GM12878 (cell line): ENCODE measurements at regions not wholly inside any gene's neighbourhood (a gene's known extent, or its start where the extent isn't known, plus 50 kb on each side); places are given as distances from the start of the nearest gene placed in this dataset.
A peak's percentile ranks its signal among the peaks of the same experiment; 100 is the strongest.

Experiments used
- ATAC-seq: fragments of 200-7000 bp; cut with Tn5 transposase; 3 replicates; pipeline ENCODE4 v1.9.1; 2020; ENCODE audit warnings: mild to moderate bottlenecking, moderate library complexity
- BruUV-seq: library from RNA; stranded (reverse); fragments of 400-500 nt; replicated peaks from 2 replicates; lab custom pipeline; 2021; lab: Mats Ljungman, UMichigan
- CTCF ChIA-PET: fragments of 300-600 bp; sonication (Branson Sonifier 250); formaldehyde crosslinking; extraction: SDS; loops from one replicate; lab custom pipeline; 2021; ENCODE audit warnings: inconsistent platforms; lab: Yijun Ruan, JAX
- POLR2A ChIA-PET: fragments of 350-600 bp; formaldehyde crosslinking; extraction: SDS; loops from one replicate; lab custom pipeline; 2021; ENCODE audit warnings: inconsistent platforms; lab: Charles Lee
- RAD21 ChIA-PET: fragments of 300-600 bp; sonication (Branson Sonifier 250); formaldehyde crosslinking; loops from one replicate; lab custom pipeline; 2023; ENCODE audit warnings: antibody characterized with exemption; ENCODE audit not compliant: unreplicated experiment; lab: Charles Lee
- SMC1A ChIA-PET: fragments of 300-600 bp; sonication (Branson Sonifier 250); formaldehyde crosslinking; loops from one replicate; lab custom pipeline; 2023; ENCODE audit not compliant: unreplicated experiment, uncharacterized antibody; lab: Charles Lee
- DNase-seq: peaks from one replicate; pipeline ENCODE4 v3.0.0-alpha.2; 2011; ENCODE audit warnings: low read depth, low spot score
- FAIRE-seq: peaks from 3 replicates; lab custom pipeline; 2011; peaks lifted over from hg19 to GRCh38; lab: Jason Lieb, UNC
- H2AFZ ChIP-seq: 2 replicates; pipeline ENCODE4 v1.6.0; 2011; ENCODE audit warnings: low read depth, low read length, control low read depth; ENCODE audit not compliant: control insufficient read depth
- H3K27ac ChIP-seq: 2 replicates; pipeline ENCODE4 v1.5.1; 2011; ENCODE audit warnings: control low read depth; ENCODE audit not compliant: control insufficient read depth, insufficient read depth
- H3K27me3 ChIP-seq, 2 experiments: replicated peaks in 1 of 2; 2 replicates each; pipeline versions ENCODE4 v1.6.0 to v1.6.1; 2011; ENCODE audit warnings: low read length in 1 of 2; ENCODE audit not compliant: control insufficient read depth in 2 of 2, insufficient read depth in 2 of 2
- H3K36me3 ChIP-seq, 2 experiments: 2 replicates each; pipeline ENCODE4 v1.5.1; 2011; ENCODE audit warnings: low read length in 1 of 2; ENCODE audit not compliant: control insufficient read depth in 2 of 2, insufficient read depth in 2 of 2
- H3K4me1 ChIP-seq: 2 replicates; pipeline ENCODE4 v1.6.1; 2011; ENCODE audit warnings: mild to moderate bottlenecking, low read length, moderate library complexity, mixed read lengths; ENCODE audit not compliant: control insufficient read depth, insufficient read depth
- H3K4me2 ChIP-seq: 2 replicates; pipeline ENCODE4 v1.6.0; 2011; ENCODE audit warnings: control low read depth; ENCODE audit not compliant: control insufficient read depth, insufficient read depth
- H3K4me3 ChIP-seq: fragments of 200-600 bp; sonication (generic); 2 replicates; pipeline ENCODE4 v1.5.1; 2016
- H3K79me2 ChIP-seq: 2 replicates; pipeline ENCODE4 v1.6.0; 2011; ENCODE audit warnings: low read length; ENCODE audit not compliant: control insufficient read depth, insufficient read depth
- H3K9ac ChIP-seq: 2 replicates; pipeline ENCODE4 v1.8.0; 2011; ENCODE audit warnings: low read length, control low read depth, mixed read lengths; ENCODE audit not compliant: control insufficient read depth, insufficient read depth
- H3K9me3 ChIP-seq: replicated peaks from 3 replicates; pipeline ENCODE4 v1.5.1; 2011; ENCODE audit warnings: mild to moderate bottlenecking, low read length; ENCODE audit not compliant: control insufficient read depth, insufficient read depth
- H4K20me1 ChIP-seq: 2 replicates; pipeline ENCODE4 v1.6.0; 2011; ENCODE audit not compliant: control insufficient read depth, insufficient read depth
- RAD21 ChIP-seq: IDR thresholded peaks from 2 replicates; pipeline ENCODE4 v1.6.1; 2011; ENCODE audit warnings: mild to moderate bottlenecking, low read depth, low read length, moderate library complexity; ENCODE audit not compliant: insufficient read depth
- RFX5 ChIP-seq: IDR thresholded peaks from 2 replicates; pipeline ENCODE4 v1.6.1; 2011; ENCODE audit warnings: low read depth, low read length, improper control_type of control experiment
- SMC3 ChIP-seq: IDR thresholded peaks from 2 replicates; pipeline ENCODE4 v1.6.1; 2011; ENCODE audit warnings: low read length, improper control_type of control experiment, borderline replicate concordance
- SRF ChIP-seq, 2 experiments: IDR thresholded peaks; 2 replicates each; pipeline ENCODE4 v1.6.1; 2011; ENCODE audit warnings: low read depth in 2 of 2, low read length in 2 of 2, mild to moderate bottlenecking in 1 of 2, moderate library complexity in 1 of 2
- TCF3 ChIP-seq: IDR thresholded peaks from 2 replicates; pipeline ENCODE4 v1.6.1; 2012; ENCODE audit warnings: low read depth, mild to moderate bottlenecking, low read length, borderline replicate concordance; ENCODE audit not compliant: insufficient read depth
- WGBS: methylation state at CpG from one replicate; pipeline ENCODE4 v1.1.6; 2016; ENCODE audit warnings: low lambda C conversion rate; ENCODE audit not compliant: insufficient replicate concordance, insufficient coverage; ENCODE audit errors: missing lambda C conversion rate; 5-methylcytosine and 5-hydroxymethylcytosine counted together
- in situ Hi-C: fragments of 300-500 bp; cut with MboI; formaldehyde crosslinking; loops from 9 replicates; pipeline ENCODE4 v1.14.3; 2018; ENCODE audit warnings: mixed read lengths
- intact Hi-C: fragments of 100-400 bp; cut with micrococcal nuclease; formaldehyde crosslinking; loops from one replicate; pipeline ENCODE4 v1.14.2; 2022; ENCODE audit not compliant: unreplicated experiment
- TF ChIP-seq, protein P1 (sequence below), 3 experiments: IDR thresholded peaks in 2 of 3; conservative IDR thresholded peaks in 1 of 3; 2 replicates each; pipeline ENCODE4 v1.5.1; 2011; ENCODE audit warnings: low read depth in 3 of 3, low read length in 3 of 3, mild to moderate bottlenecking in 3 of 3, control low read depth in 2 of 3, moderate library complexity in 2 of 3, inconsistent platforms in 1 of 3, mixed read lengths in 1 of 3; ENCODE audit not compliant: control insufficient read depth in 2 of 3, insufficient read depth in 1 of 3; ENCODE audit errors: extremely low read depth in 1 of 3
- TF ChIP-seq, protein P2 (sequence below): fragments of 450-650 bp; IDR thresholded peaks from 2 replicates; pipeline ENCODE4 v1.6.1; 2016; ENCODE audit warnings: mild to moderate bottlenecking, moderate library complexity, borderline replicate concordance
- TF ChIP-seq, protein P3 (sequence below): fragments of 450-650 bp; IDR thresholded peaks from 2 replicates; pipeline ENCODE4 v1.6.1; 2017; ENCODE audit warnings: low read depth, mild to moderate bottlenecking, moderate library complexity
- TF ChIP-seq, protein P4 (sequence below): fragments of 450-650 bp; conservative IDR thresholded peaks from 2 replicates; pipeline ENCODE4 v1.6.1; 2017; ENCODE audit warnings: mild to moderate bottlenecking, moderate library complexity

DNA sequence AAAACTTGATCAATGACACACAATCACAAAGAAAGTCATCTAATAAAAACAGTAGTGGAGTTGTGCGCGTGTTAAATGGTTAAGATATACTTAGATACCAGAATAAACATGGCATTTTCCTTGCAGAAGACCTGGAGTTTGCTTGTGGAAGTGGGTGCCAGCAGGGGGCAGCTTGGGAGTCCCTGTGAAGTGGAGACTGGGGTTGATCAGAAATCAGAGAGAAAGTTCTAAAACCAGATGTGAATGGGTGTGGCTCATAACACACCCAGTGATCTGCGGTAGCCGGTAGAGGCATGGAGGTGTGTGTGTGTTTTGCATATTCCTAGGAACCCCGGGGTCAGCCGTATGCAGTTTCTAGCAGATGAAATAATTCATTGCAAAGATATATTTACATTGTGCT, 300.1 kb upstream of the TRIB2 start:
- H2AFZ ChIP-seq: no peak overlapping the region
- ATAC-seq (peak; percentile 14; the same call in 2 of the 3 replicates), DNase-seq (no peak), FAIRE-seq (no peak)
- H3K9me3 ChIP-seq: peaks cover under 1% of the 10 kb centered on the region; the same call in 2 of the 3 replicates
- H3K36me3 ChIP-seq: no peaks in the 10 kb centered on the region
- TF ChIP-seq RAD21: peak; percentile 50
- TF ChIP-seq, protein P1, sequence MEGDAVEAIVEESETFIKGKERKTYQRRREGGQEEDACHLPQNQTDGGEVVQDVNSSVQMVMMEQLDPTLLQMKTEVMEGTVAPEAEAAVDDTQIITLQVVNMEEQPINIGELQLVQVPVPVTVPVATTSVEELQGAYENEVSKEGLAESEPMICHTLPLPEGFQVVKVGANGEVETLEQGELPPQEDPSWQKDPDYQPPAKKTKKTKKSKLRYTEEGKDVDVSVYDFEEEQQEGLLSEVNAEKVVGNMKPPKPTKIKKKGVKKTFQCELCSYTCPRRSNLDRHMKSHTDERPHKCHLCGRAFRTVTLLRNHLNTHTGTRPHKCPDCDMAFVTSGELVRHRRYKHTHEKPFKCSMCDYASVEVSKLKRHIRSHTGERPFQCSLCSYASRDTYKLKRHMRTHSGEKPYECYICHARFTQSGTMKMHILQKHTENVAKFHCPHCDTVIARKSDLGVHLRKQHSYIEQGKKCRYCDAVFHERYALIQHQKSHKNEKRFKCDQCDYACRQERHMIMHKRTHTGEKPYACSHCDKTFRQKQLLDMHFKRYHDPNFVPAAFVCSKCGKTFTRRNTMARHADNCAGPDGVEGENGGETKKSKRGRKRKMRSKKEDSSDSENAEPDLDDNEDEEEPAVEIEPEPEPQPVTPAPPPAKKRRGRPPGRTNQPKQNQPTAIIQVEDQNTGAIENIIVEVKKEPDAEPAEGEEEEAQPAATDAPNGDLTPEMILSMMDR (IDR thresholded peaks at IDR 0.05 in 2 of 3, conservative IDR thresholded peaks at IDR 0.05 in 1 of 3; ENCODE audit: control insufficient read depth in 2 of 3, extremely low read depth in 1 of 3, insufficient read depth in 1 of 3, low read depth in 3 of 3, low read length in 3 of 3): peak; percentile 17 to 30 (median 25); a peak in 4 of 6 replicates
- TF ChIP-seq, protein P2, sequence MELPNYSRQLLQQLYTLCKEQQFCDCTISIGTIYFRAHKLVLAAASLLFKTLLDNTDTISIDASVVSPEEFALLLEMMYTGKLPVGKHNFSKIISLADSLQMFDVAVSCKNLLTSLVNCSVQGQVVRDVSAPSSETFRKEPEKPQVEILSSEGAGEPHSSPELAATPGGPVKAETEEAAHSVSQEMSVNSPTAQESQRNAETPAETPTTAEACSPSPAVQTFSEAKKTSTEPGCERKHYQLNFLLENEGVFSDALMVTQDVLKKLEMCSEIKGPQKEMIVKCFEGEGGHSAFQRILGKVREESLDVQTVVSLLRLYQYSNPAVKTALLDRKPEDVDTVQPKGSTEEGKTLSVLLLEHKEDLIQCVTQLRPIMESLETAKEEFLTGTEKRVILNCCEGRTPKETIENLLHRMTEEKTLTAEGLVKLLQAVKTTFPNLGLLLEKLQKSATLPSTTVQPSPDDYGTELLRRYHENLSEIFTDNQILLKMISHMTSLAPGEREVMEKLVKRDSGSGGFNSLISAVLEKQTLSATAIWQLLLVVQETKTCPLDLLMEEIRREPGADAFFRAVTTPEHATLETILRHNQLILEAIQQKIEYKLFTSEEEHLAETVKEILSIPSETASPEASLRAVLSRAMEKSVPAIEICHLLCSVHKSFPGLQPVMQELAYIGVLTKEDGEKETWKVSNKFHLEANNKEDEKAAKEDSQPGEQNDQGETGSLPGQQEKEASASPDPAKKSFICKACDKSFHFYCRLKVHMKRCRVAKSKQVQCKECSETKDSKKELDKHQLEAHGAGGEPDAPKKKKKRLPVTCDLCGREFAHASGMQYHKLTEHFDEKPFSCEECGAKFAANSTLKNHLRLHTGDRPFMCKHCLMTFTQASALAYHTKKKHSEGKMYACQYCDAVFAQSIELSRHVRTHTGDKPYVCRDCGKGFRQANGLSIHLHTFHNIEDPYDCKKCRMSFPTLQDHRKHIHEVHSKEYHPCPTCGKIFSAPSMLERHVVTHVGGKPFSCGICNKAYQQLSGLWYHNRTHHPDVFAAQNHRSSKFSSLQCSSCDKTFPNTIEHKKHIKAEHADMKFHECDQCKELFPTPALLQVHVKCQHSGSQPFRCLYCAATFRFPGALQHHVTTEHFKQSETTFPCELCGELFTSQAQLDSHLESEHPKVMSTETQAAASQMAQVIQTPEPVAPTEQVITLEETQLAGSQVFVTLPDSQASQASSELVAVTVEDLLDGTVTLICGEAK: no peak
- no peak for TF ChIP-seq SRF (IDR thresholded peaks at IDR 0.05; ENCODE audit: low read depth in 2 of 2, low read length in 2 of 2)
- no peak for TF ChIP-seq RFX5
- peak; percentile 18; the same call in 1 of the 2 replicates for TF ChIP-seq SMC3
- TF ChIP-seq, protein P3, sequence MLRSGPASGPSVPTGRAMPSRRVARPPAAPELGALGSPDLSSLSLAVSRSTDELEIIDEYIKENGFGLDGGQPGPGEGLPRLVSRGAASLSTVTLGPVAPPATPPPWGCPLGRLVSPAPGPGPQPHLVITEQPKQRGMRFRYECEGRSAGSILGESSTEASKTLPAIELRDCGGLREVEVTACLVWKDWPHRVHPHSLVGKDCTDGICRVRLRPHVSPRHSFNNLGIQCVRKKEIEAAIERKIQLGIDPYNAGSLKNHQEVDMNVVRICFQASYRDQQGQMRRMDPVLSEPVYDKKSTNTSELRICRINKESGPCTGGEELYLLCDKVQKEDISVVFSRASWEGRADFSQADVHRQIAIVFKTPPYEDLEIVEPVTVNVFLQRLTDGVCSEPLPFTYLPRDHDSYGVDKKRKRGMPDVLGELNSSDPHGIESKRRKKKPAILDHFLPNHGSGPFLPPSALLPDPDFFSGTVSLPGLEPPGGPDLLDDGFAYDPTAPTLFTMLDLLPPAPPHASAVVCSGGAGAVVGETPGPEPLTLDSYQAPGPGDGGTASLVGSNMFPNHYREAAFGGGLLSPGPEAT: no peak
- TF ChIP-seq, protein P4, sequence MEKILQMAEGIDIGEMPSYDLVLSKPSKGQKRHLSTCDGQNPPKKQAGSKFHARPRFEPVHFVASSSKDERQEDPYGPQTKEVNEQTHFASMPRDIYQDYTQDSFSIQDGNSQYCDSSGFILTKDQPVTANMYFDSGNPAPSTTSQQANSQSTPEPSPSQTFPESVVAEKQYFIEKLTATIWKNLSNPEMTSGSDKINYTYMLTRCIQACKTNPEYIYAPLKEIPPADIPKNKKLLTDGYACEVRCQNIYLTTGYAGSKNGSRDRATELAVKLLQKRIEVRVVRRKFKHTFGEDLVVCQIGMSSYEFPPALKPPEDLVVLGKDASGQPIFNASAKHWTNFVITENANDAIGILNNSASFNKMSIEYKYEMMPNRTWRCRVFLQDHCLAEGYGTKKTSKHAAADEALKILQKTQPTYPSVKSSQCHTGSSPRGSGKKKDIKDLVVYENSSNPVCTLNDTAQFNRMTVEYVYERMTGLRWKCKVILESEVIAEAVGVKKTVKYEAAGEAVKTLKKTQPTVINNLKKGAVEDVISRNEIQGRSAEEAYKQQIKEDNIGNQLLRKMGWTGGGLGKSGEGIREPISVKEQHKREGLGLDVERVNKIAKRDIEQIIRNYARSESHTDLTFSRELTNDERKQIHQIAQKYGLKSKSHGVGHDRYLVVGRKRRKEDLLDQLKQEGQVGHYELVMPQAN: no peak
- TF ChIP-seq TCF3: no peak
- 39% methylated on average over 6 of the region's 6 CpGs for WGBS
- intact Hi-C loops: loop anchor here (10.0 kb wide), 1 partner anchor 552 kb away; no protein-coding TSS in a partner anchor
- in situ Hi-C loops: no loop called here
- H3K79me2 ChIP-seq: no peaks in the 10 kb centered on the region
- H3K27me3 ChIP-seq: no peaks in the 10 kb centered on the region
- RAD21 ChIA-PET: no interaction called here
- no peaks in the 10 kb centered on the region for H4K20me1 ChIP-seq
- CTCF ChIA-PET: interaction anchor here (0.5 to 1.2 kb wide), 3 partner anchors 18 to 300 kb away, joined by 3 read pairs; no protein-coding TSS in a partner anchor
- BruUV-seq: no TSS peak
- no peak overlapping the region for H3K9ac ChIP-seq
- SMC1A ChIA-PET: no interaction called here
- no peak overlapping the region for H3K4me3 ChIP-seq
- H3K27ac ChIP-seq: no peak overlapping the region
- H3K4me1 ChIP-seq: peaks cover 13% of the 10 kb centered on the region; the same call in 1 of the 2 replicates
- H3K4me2 ChIP-seq: no peak overlapping the region
- POLR2A ChIA-PET: no interaction called here
